ENCODE measurements at regions not wholly inside any gene's neighbourhood (a gene's known extent, or its start where the extent isn't known, plus 50 kb on each side); places are given as distances from the start of the nearest gene placed in this dataset.
"Not testable (repeated sequence)": the region's sequence is repeated elsewhere in the genome, so short reads cannot be mapped to it uniquely, and the experiment has no call there.

GRCh38 chr18:3346487-3346886, 84.6 kb downstream of the MYL12B start:
- H3K9me3 Mint-ChIP-seq, result no peaks in the 10 kb centered on the region

GRCh38 chr18:3347286-3347803, 85.4 kb downstream of the MYL12B start:
- CTCF ChIA-PET, result interaction anchor here (0.7 to 1.0 kb wide), 2 partner anchors 317 to 345 kb away, joined by 3 read pairs; no protein-coding TSS in a partner anchor
- peaks cover 3% of the 10 kb centered on the region for H3K27me3 Mint-ChIP-seq (ENCODE audit: low read depth)
- H3K27ac Mint-ChIP-seq, result no peak overlapping the region
- H3K9me3 Mint-ChIP-seq, result no peaks in the 10 kb centered on the region
- no peak for DNase-seq
- intact Hi-C loops (cut with micrococcal nuclease), result no loop called here
- peaks cover 12% of the 10 kb centered on the region for H3K4me1 Mint-ChIP-seq (ENCODE audit: low read depth)
- no peaks in the 10 kb centered on the region for H3K36me3 Mint-ChIP-seq (ENCODE audit: low read depth)
- no peak overlapping the region for H3K4me3 Mint-ChIP-seq

More at GRCh38 chr18:3346487-3346886, 84.6 kb downstream of the MYL12B start:
- Mint-ChIP-seq H3K27me3 (ENCODE audit: low read depth) (peaks cover 3% of the 10 kb centered on the region), H3K36me3 (ENCODE audit: low read depth) (no peaks in the 10 kb centered on the region), H3K4me1 (ENCODE audit: low read depth) (peaks cover 12% of the 10 kb centered on the region), H3K4me3 (no peak overlapping the region), H3K27ac (no peak overlapping the region)
- intact Hi-C loops (cut with micrococcal nuclease), result no loop called here
- CTCF ChIA-PET, result no interaction called here
- DNase-seq, result no peak

GRCh38 chr18:3348176-3348575, 86.2 kb downstream of the MYL12B start:
- Mint-ChIP-seq H3K36me3 (ENCODE audit: low read depth) (no peaks in the 10 kb centered on the region), H3K4me3 (no peak overlapping the region), H3K4me1 (ENCODE audit: low read depth) (peaks cover 10% of the 10 kb centered on the region), H3K27me3 (ENCODE audit: low read depth) (peaks cover 3% of the 10 kb centered on the region), H3K9me3 (no peaks in the 10 kb centered on the region), H3K27ac (no peak overlapping the region)
- intact Hi-C loops (cut with micrococcal nuclease), result no loop called here
- no peak for DNase-seq
- CTCF ChIA-PET, result interaction anchor here (1.0 kb wide), 1 partner anchor 317 kb away, joined by 3 read pairs; no protein-coding TSS in a partner anchor

- H3K27me3 Mint-ChIP-seq (ENCODE audit: low read depth); H3K4me3 Mint-ChIP-seq; H3K9me3 Mint-ChIP-seq; intact Hi-C loops (cut with micrococcal nuclease); DNase-seq; H3K27ac Mint-ChIP-seq; H3K36me3 Mint-ChIP-seq (ENCODE audit: low read depth); H3K4me1 Mint-ChIP-seq (ENCODE audit: low read depth): not testable (repeated sequence)
- CTCF ChIA-PET, result interaction anchor here (0.7 to 1.1 kb wide), 3 partner anchors 8 to 313 kb away, joined by 3 read pairs; no protein-coding TSS in a partner anchor
Observed at GRCh38 chr18:3349046-3349841, 87.3 kb downstream of the MYL12B start.

- no peaks in the 10 kb centered on the region for H3K36me3 Mint-ChIP-seq (ENCODE audit: low read depth)
- no peaks in the 10 kb centered on the region for H3K9me3 Mint-ChIP-seq
- intact Hi-C loops (cut with micrococcal nuclease), result loop anchor here (2.0 kb wide), 1 partner anchor 31 kb away; no protein-coding TSS in a partner anchor
- H3K27me3 Mint-ChIP-seq (ENCODE audit: low read depth), result peaks cover 3% of the 10 kb centered on the region
- CTCF ChIA-PET, result interaction anchor here (0.7 to 1.1 kb wide), 4 partner anchors 9 to 312 kb away, joined by 3 read pairs; no protein-coding TSS in a partner anchor
- no peak overlapping the region for H3K4me3 Mint-ChIP-seq
- no peak for DNase-seq
- H3K4me1 Mint-ChIP-seq (ENCODE audit: low read depth), result peaks cover 1% of the 10 kb centered on the region
- H3K27ac Mint-ChIP-seq, result no peak overlapping the region
Observed at GRCh38 chr18:3350021-3350420, 88.1 kb downstream of the MYL12B start.

GRCh38 chr18:3350566-3351527, 88.9 kb downstream of the MYL12B start:
- Mint-ChIP-seq H3K36me3 (ENCODE audit: low read depth) (no peaks in the 10 kb centered on the region), H3K27me3 (ENCODE audit: low read depth) (peaks cover 3% of the 10 kb centered on the region), H3K27ac (no peak overlapping the region), H3K4me3 (no peak overlapping the region), H3K4me1 (ENCODE audit: low read depth) (peaks cover 3% of the 10 kb centered on the region), H3K9me3 (no peaks in the 10 kb centered on the region)
- peak; percentile 39 for DNase-seq
- CTCF ChIA-PET, result interaction anchor here (1.0 to 1.1 kb wide), 2 partner anchors 53 to 104 kb away, joined by 3 read pairs; no protein-coding TSS in a partner anchor
- intact Hi-C loops (cut with micrococcal nuclease), result loop anchor here (2.0 kb wide), 1 partner anchor 30 kb away; no protein-coding TSS in a partner anchor

GRCh38 chr18:3354506-3354905, 92.6 kb downstream of the MYL12B start:
- H3K27me3 Mint-ChIP-seq (ENCODE audit: low read depth), result no peaks in the 10 kb centered on the region
- no peak overlapping the region for H3K27ac Mint-ChIP-seq
- no peak overlapping the region for H3K4me3 Mint-ChIP-seq
- H3K9me3 Mint-ChIP-seq, result no peaks in the 10 kb centered on the region
- DNase-seq, result no peak
- H3K36me3 Mint-ChIP-seq (ENCODE audit: low read depth), result no peaks in the 10 kb centered on the region
- CTCF ChIA-PET, result interaction anchor here (0.9 kb wide), 1 partner anchor 32 kb away, joined by 4 read pairs; no protein-coding TSS in a partner anchor
- intact Hi-C loops (cut with micrococcal nuclease), result no loop called here
- H3K4me1 Mint-ChIP-seq (ENCODE audit: low read depth), result peaks cover 10% of the 10 kb centered on the region

GRCh38 chr18:3356614-3357013, 93.4 kb upstream of the TGIF1 start:
- no peaks in the 10 kb centered on the region for H3K9me3 Mint-ChIP-seq

GRCh38 chr18:3357516-3357915, 92.5 kb upstream of the TGIF1 start:
- intact Hi-C loops (cut with micrococcal nuclease), result no loop called here
- Mint-ChIP-seq H3K4me3 (no peak overlapping the region), H3K4me1 (ENCODE audit: low read depth) (peaks cover 8% of the 10 kb centered on the region), H3K27me3 (ENCODE audit: low read depth) (no peaks in the 10 kb centered on the region), H3K9me3 (no peaks in the 10 kb centered on the region), H3K27ac (no peak overlapping the region), H3K36me3 (ENCODE audit: low read depth) (no peaks in the 10 kb centered on the region)
- no peak for DNase-seq
- CTCF ChIA-PET, result no interaction called here

More at GRCh38 chr18:3356614-3357013, 93.4 kb upstream of the TGIF1 start:
- Mint-ChIP-seq H3K27me3 (ENCODE audit: low read depth) (no peaks in the 10 kb centered on the region), H3K36me3 (ENCODE audit: low read depth) (no peaks in the 10 kb centered on the region), H3K27ac (no peak overlapping the region), H3K4me1 (ENCODE audit: low read depth) (peaks cover 8% of the 10 kb centered on the region), H3K4me3 (no peak overlapping the region)
- no peak for DNase-seq
- CTCF ChIA-PET, result no interaction called here
- intact Hi-C loops (cut with micrococcal nuclease), result no loop called here

GRCh38 chr18:3358310-3358709, 91.7 kb upstream of the TGIF1 start:
- no peak for DNase-seq
- no peak overlapping the region for H3K27ac Mint-ChIP-seq
- H3K9me3 Mint-ChIP-seq, result no peaks in the 10 kb centered on the region
- H3K36me3 Mint-ChIP-seq (ENCODE audit: low read depth), result no peaks in the 10 kb centered on the region
- peaks cover 8% of the 10 kb centered on the region for H3K4me1 Mint-ChIP-seq (ENCODE audit: low read depth)
- no peaks in the 10 kb centered on the region for H3K27me3 Mint-ChIP-seq (ENCODE audit: low read depth)
- CTCF ChIA-PET, result no interaction called here
- no peak overlapping the region for H3K4me3 Mint-ChIP-seq
- intact Hi-C loops (cut with micrococcal nuclease), result no loop called here

- no peak overlapping the region for H3K4me3 Mint-ChIP-seq
- H3K27ac Mint-ChIP-seq, result no peak overlapping the region
- H3K36me3 Mint-ChIP-seq (ENCODE audit: low read depth), result no peaks in the 10 kb centered on the region
- H3K9me3 Mint-ChIP-seq, result no peaks in the 10 kb centered on the region
- H3K4me1 Mint-ChIP-seq (ENCODE audit: low read depth), result peaks cover 8% of the 10 kb centered on the region
- intact Hi-C loops (cut with micrococcal nuclease), result no loop called here
- DNase-seq, result no peak
- CTCF ChIA-PET, result interaction anchor here (0.6 kb wide), 1 partner anchor 61 kb away, joined by 5 read pairs; no protein-coding TSS in a partner anchor
- no peaks in the 10 kb centered on the region for H3K27me3 Mint-ChIP-seq (ENCODE audit: low read depth)
Observed at GRCh38 chr18:3360211-3360610, 89.8 kb upstream of the TGIF1 start.

- intact Hi-C loops (cut with micrococcal nuclease), result no loop called here
- CTCF ChIA-PET, result no interaction called here
- Mint-ChIP-seq H3K27ac (no peak overlapping the region), H3K9me3 (no peaks in the 10 kb centered on the region), H3K27me3 (ENCODE audit: low read depth) (no peaks in the 10 kb centered on the region), H3K4me1 (ENCODE audit: low read depth) (no peaks in the 10 kb centered on the region), H3K36me3 (ENCODE audit: low read depth) (no peaks in the 10 kb centered on the region), H3K4me3 (no peak overlapping the region)
- DNase-seq, result no peak
Observed at GRCh38 chr18:3367491-3368091, 82.4 kb upstream of the TGIF1 start.
